ENCODE measurements at regions not wholly inside any gene's neighbourhood (a gene's known extent, or its start where the extent isn't known, plus 50 kb on each side); places are given as distances from the start of the nearest gene placed in this dataset.

DNA sequence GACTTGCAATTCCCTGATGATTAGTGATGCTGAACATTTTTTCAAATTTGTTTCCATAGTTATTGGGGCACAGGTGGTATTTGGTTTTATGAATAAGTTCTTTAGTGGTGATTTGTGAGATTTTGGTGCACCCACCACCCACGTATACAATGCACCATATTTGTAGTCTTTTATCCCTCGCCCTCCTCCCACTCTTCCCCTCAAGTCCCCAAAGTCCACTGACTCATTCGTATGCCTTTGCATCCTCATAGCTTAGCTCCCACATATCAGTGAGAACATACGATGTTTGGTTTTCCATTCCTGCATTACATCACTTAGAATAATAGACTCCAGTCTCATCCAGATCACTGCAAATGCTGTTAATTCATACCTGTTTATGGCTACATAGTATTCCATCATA is 167.3 kb downstream of the MYLK4 start:
- TF ChIP-seq, protein P1, sequence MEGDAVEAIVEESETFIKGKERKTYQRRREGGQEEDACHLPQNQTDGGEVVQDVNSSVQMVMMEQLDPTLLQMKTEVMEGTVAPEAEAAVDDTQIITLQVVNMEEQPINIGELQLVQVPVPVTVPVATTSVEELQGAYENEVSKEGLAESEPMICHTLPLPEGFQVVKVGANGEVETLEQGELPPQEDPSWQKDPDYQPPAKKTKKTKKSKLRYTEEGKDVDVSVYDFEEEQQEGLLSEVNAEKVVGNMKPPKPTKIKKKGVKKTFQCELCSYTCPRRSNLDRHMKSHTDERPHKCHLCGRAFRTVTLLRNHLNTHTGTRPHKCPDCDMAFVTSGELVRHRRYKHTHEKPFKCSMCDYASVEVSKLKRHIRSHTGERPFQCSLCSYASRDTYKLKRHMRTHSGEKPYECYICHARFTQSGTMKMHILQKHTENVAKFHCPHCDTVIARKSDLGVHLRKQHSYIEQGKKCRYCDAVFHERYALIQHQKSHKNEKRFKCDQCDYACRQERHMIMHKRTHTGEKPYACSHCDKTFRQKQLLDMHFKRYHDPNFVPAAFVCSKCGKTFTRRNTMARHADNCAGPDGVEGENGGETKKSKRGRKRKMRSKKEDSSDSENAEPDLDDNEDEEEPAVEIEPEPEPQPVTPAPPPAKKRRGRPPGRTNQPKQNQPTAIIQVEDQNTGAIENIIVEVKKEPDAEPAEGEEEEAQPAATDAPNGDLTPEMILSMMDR (IDR thresholded peaks at IDR 0.05 in 8 of 11, conservative IDR thresholded peaks at IDR 0.05 in 3 of 11) = no peak
- TF ChIP-seq POLR2AphosphoS5 (IDR thresholded peaks at IDR 0.05) (no peak), POLR2A (IDR thresholded peaks at IDR 0.05) (no peak)
